RPMI8226 (cell line): ENCODE measurements at regions not wholly inside any gene's neighbourhood (a gene's known extent, or its start where the extent isn't known, plus 50 kb on each side); places are given as distances from the start of the nearest gene placed in this dataset.

Experiments used
- DNase-seq: peaks from one replicate; pipeline ENCODE4 v3.0.0-alpha.2; 2015

- no peak for DNase-seq
These were observed 1055.7 kb downstream of the NAALADL2 start for GRCh38 chr3:175914785-175915184.

GRCh38 chr3:175913286-175913685, 1054.2 kb downstream of the NAALADL2 start:
- DNase-seq, result no peak

GRCh38 chr3:175911937-175912336, 1052.8 kb downstream of the NAALADL2 start:
- no peak for DNase-seq

- no peak for DNase-seq
These were observed 1043.1 kb downstream of the NAALADL2 start for GRCh38 chr3:175902226-175902625.

GRCh38 chr3:175898194-175898593, 1039.1 kb downstream of the NAALADL2 start:
- DNase-seq, result no peak

GRCh38 chr3:175896655-175897054, 1037.5 kb downstream of the NAALADL2 start:
- no peak for DNase-seq

GRCh38 chr3:175895731-175896130, 1036.6 kb downstream of the NAALADL2 start:
- no peak for DNase-seq

GRCh38 chr3:175893566-175893965, 1034.4 kb downstream of the NAALADL2 start:
- no peak for DNase-seq

- no peak for DNase-seq
These were observed 1030.9 kb downstream of the NAALADL2 start for GRCh38 chr3:175890066-175890465.

- DNase-seq, result no peak
These were observed 1026.2 kb downstream of the NAALADL2 start for GRCh38 chr3:175885231-175885766.

- DNase-seq, result no peak
These were observed 1020.3 kb downstream of the NAALADL2 start for GRCh38 chr3:175879417-175879816.

GRCh38 chr3:175869404-175869803, 1010.3 kb downstream of the NAALADL2 start:
- no peak for DNase-seq

- DNase-seq, result no peak
These were observed 1009.5 kb downstream of the NAALADL2 start for GRCh38 chr3:175868626-175869025.

GRCh38 chr3:175865724-175866123, 1006.6 kb downstream of the NAALADL2 start:
- DNase-seq, result no peak

- no peak for DNase-seq
These were observed 1002.8 kb downstream of the NAALADL2 start for GRCh38 chr3:175861916-175862315.
